ENCODE measurements at regions not wholly inside any gene's neighbourhood (a gene's known extent, or its start where the extent isn't known, plus 50 kb on each side); places are given as distances from the start of the nearest gene placed in this dataset.

- Mint-ChIP-seq H3K27me3 (no peaks in the 10 kb centered on the region), H3K27ac (no peak overlapping the region), H3K36me3 (ENCODE audit: low read depth) (no peaks in the 10 kb centered on the region), H3K9me3 (no peaks in the 10 kb centered on the region), H3K4me1 (no peaks in the 10 kb centered on the region), H3K4me3 (no peak overlapping the region)
- no peak for DNase-seq
- intact Hi-C loops (cut with micrococcal nuclease) = no loop called here
Measured at GRCh38 chr5:17424674-17425073, 73.4 kb upstream of the TAF11L2 start.

- Mint-ChIP-seq H3K27me3 (no peaks in the 10 kb centered on the region), H3K9me3 (no peaks in the 10 kb centered on the region), H3K4me3 (no peak overlapping the region), H3K4me1 (no peaks in the 10 kb centered on the region), H3K27ac (no peak overlapping the region), H3K36me3 (ENCODE audit: low read depth) (no peaks in the 10 kb centered on the region)
- intact Hi-C loops (cut with micrococcal nuclease) = no loop called here
- DNase-seq = no peak
Measured at GRCh38 chr5:17425385-17426070, 72.5 kb upstream of the TAF11L2 start.

- no peaks in the 10 kb centered on the region for H3K4me1 Mint-ChIP-seq
- no peaks in the 10 kb centered on the region for H3K9me3 Mint-ChIP-seq
- intact Hi-C loops (cut with micrococcal nuclease) = no loop called here
- DNase-seq = no peak
- no peak overlapping the region for H3K4me3 Mint-ChIP-seq
- no peaks in the 10 kb centered on the region for H3K36me3 Mint-ChIP-seq (ENCODE audit: low read depth)
- H3K27me3 Mint-ChIP-seq = no peaks in the 10 kb centered on the region
- no peak overlapping the region for H3K27ac Mint-ChIP-seq
Measured at GRCh38 chr5:17426104-17426749, 71.8 kb upstream of the TAF11L2 start.

- no peaks in the 10 kb centered on the region for H3K27me3 Mint-ChIP-seq
- H3K4me3 Mint-ChIP-seq = no peak overlapping the region
- H3K9me3 Mint-ChIP-seq = no peaks in the 10 kb centered on the region
- H3K36me3 Mint-ChIP-seq (ENCODE audit: low read depth) = no peaks in the 10 kb centered on the region
- intact Hi-C loops (cut with micrococcal nuclease) = no loop called here
- no peak overlapping the region for H3K27ac Mint-ChIP-seq
- H3K4me1 Mint-ChIP-seq = no peaks in the 10 kb centered on the region
- no peak for DNase-seq
Measured at GRCh38 chr5:17428176-17428800, 69.7 kb upstream of the TAF11L2 start.

- intact Hi-C loops (cut with micrococcal nuclease) = no loop called here
Measured at GRCh38 chr5:17429353-17429752, 68.7 kb upstream of the TAF11L2 start.

GRCh38 chr5:17430241-17430640, 67.8 kb upstream of the TAF11L2 start:
- Mint-ChIP-seq H3K4me3 (no peak overlapping the region), H3K4me1 (no peaks in the 10 kb centered on the region), H3K27ac (no peak overlapping the region), H3K9me3 (no peaks in the 10 kb centered on the region), H3K27me3 (no peaks in the 10 kb centered on the region), H3K36me3 (ENCODE audit: low read depth) (no peaks in the 10 kb centered on the region)
- intact Hi-C loops (cut with micrococcal nuclease) = no loop called here
- no peak for DNase-seq

More at GRCh38 chr5:17429353-17429752, 68.7 kb upstream of the TAF11L2 start:
- Mint-ChIP-seq H3K36me3 (ENCODE audit: low read depth) (no peaks in the 10 kb centered on the region), H3K27me3 (no peaks in the 10 kb centered on the region), H3K4me1 (no peaks in the 10 kb centered on the region), H3K4me3 (no peak overlapping the region), H3K9me3 (no peaks in the 10 kb centered on the region), H3K27ac (no peak overlapping the region)
- no peak for DNase-seq

GRCh38 chr5:17431272-17432050, 66.6 kb upstream of the TAF11L2 start:
- no peak for DNase-seq
- H3K9me3 Mint-ChIP-seq = no peaks in the 10 kb centered on the region
- H3K4me3 Mint-ChIP-seq = no peak overlapping the region
- intact Hi-C loops (cut with micrococcal nuclease) = no loop called here
- no peaks in the 10 kb centered on the region for H3K4me1 Mint-ChIP-seq
- H3K36me3 Mint-ChIP-seq (ENCODE audit: low read depth) = no peaks in the 10 kb centered on the region
- H3K27me3 Mint-ChIP-seq = no peaks in the 10 kb centered on the region
- H3K27ac Mint-ChIP-seq = no peak overlapping the region

GRCh38 chr5:17432569-17432968, 65.5 kb upstream of the TAF11L2 start:
- H3K4me1 Mint-ChIP-seq = no peaks in the 10 kb centered on the region
- H3K27ac Mint-ChIP-seq = no peak overlapping the region
- no peaks in the 10 kb centered on the region for H3K36me3 Mint-ChIP-seq (ENCODE audit: low read depth)
- H3K4me3 Mint-ChIP-seq = no peak overlapping the region
- H3K27me3 Mint-ChIP-seq = no peaks in the 10 kb centered on the region
- peaks cover 4% of the 10 kb centered on the region for H3K9me3 Mint-ChIP-seq
- intact Hi-C loops (cut with micrococcal nuclease) = no loop called here
- no peak for DNase-seq

GRCh38 chr5:17433406-17433805, 64.6 kb upstream of the TAF11L2 start:
- intact Hi-C loops (cut with micrococcal nuclease) = no loop called here
- DNase-seq = no peak
- no peak overlapping the region for H3K27ac Mint-ChIP-seq
- H3K4me3 Mint-ChIP-seq = no peak overlapping the region
- no peaks in the 10 kb centered on the region for H3K36me3 Mint-ChIP-seq (ENCODE audit: low read depth)
- H3K27me3 Mint-ChIP-seq = no peaks in the 10 kb centered on the region
- no peaks in the 10 kb centered on the region for H3K4me1 Mint-ChIP-seq
- peaks cover 8% of the 10 kb centered on the region for H3K9me3 Mint-ChIP-seq

GRCh38 chr5:17434982-17435381, 63.0 kb upstream of the TAF11L2 start:
- Mint-ChIP-seq H3K4me1 (no peaks in the 10 kb centered on the region), H3K27me3 (no peaks in the 10 kb centered on the region), H3K27ac (no peak overlapping the region), H3K4me3 (no peak overlapping the region), H3K9me3 (peaks cover 10% of the 10 kb centered on the region), H3K36me3 (ENCODE audit: low read depth) (no peaks in the 10 kb centered on the region)
- intact Hi-C loops (cut with micrococcal nuclease) = no loop called here
- no peak for DNase-seq

GRCh38 chr5:17436350-17436749, 61.7 kb upstream of the TAF11L2 start:
- intact Hi-C loops (cut with micrococcal nuclease) = no loop called here
- Mint-ChIP-seq H3K4me3 (no peak overlapping the region), H3K27ac (no peak overlapping the region), H3K27me3 (no peaks in the 10 kb centered on the region), H3K9me3 (peaks cover 10% of the 10 kb centered on the region), H3K4me1 (no peaks in the 10 kb centered on the region), H3K36me3 (ENCODE audit: low read depth) (no peaks in the 10 kb centered on the region)
- DNase-seq = no peak

GRCh38 chr5:17436761-17437221, 61.2 kb upstream of the TAF11L2 start:
- H3K4me1 Mint-ChIP-seq = no peaks in the 10 kb centered on the region
- no peak overlapping the region for H3K4me3 Mint-ChIP-seq
- H3K9me3 Mint-ChIP-seq = peaks cover 10% of the 10 kb centered on the region
- H3K27ac Mint-ChIP-seq = no peak overlapping the region
- DNase-seq = no peak
- intact Hi-C loops (cut with micrococcal nuclease) = no loop called here
- no peaks in the 10 kb centered on the region for H3K27me3 Mint-ChIP-seq
- H3K36me3 Mint-ChIP-seq (ENCODE audit: low read depth) = no peaks in the 10 kb centered on the region

- no peaks in the 10 kb centered on the region for H3K27me3 Mint-ChIP-seq
- no peak overlapping the region for H3K4me3 Mint-ChIP-seq
- no peak overlapping the region for H3K27ac Mint-ChIP-seq
- H3K4me1 Mint-ChIP-seq = no peaks in the 10 kb centered on the region
- H3K9me3 Mint-ChIP-seq = peaks cover 10% of the 10 kb centered on the region
- no peaks in the 10 kb centered on the region for H3K36me3 Mint-ChIP-seq (ENCODE audit: low read depth)
- no peak for DNase-seq
- intact Hi-C loops (cut with micrococcal nuclease) = no loop called here
Measured at GRCh38 chr5:17438027-17438426, 60.0 kb upstream of the TAF11L2 start.

GRCh38 chr5:17439956-17440355, 58.1 kb upstream of the TAF11L2 start:
- DNase-seq = no peak
- H3K27ac Mint-ChIP-seq = no peak overlapping the region
- no peaks in the 10 kb centered on the region for H3K27me3 Mint-ChIP-seq
- H3K9me3 Mint-ChIP-seq = peaks cover 10% of the 10 kb centered on the region
- H3K4me1 Mint-ChIP-seq = no peaks in the 10 kb centered on the region
- intact Hi-C loops (cut with micrococcal nuclease) = no loop called here
- H3K36me3 Mint-ChIP-seq (ENCODE audit: low read depth) = no peaks in the 10 kb centered on the region
- H3K4me3 Mint-ChIP-seq = no peak overlapping the region

Data from activated CD4-positive, alpha-beta T cell treated with anti-CD3 and anti-CD28 coated beads, Interleukin-2, amount 10 ng/mL, durations not matched to agents 24 days and 14 days (primary cell).